SKM-1 treated with dmso at 0.1 percent for 144 hours (cell line): ENCODE measurements at regions not wholly inside any gene's neighbourhood (a gene's known extent, or its start where the extent isn't known, plus 50 kb on each side); places are given as distances from the start of the nearest gene placed in this dataset.
"Not testable (repeated sequence)": the region's sequence is repeated elsewhere in the genome, so short reads cannot be mapped to it uniquely, and the experiment has no call there.

Source experiments
- DNase-seq: peaks from one replicate; lab custom pipeline; 2025; ENCODE audit not compliant: unreplicated experiment; lab: John Stamatoyannopoulos, UW

DNA sequence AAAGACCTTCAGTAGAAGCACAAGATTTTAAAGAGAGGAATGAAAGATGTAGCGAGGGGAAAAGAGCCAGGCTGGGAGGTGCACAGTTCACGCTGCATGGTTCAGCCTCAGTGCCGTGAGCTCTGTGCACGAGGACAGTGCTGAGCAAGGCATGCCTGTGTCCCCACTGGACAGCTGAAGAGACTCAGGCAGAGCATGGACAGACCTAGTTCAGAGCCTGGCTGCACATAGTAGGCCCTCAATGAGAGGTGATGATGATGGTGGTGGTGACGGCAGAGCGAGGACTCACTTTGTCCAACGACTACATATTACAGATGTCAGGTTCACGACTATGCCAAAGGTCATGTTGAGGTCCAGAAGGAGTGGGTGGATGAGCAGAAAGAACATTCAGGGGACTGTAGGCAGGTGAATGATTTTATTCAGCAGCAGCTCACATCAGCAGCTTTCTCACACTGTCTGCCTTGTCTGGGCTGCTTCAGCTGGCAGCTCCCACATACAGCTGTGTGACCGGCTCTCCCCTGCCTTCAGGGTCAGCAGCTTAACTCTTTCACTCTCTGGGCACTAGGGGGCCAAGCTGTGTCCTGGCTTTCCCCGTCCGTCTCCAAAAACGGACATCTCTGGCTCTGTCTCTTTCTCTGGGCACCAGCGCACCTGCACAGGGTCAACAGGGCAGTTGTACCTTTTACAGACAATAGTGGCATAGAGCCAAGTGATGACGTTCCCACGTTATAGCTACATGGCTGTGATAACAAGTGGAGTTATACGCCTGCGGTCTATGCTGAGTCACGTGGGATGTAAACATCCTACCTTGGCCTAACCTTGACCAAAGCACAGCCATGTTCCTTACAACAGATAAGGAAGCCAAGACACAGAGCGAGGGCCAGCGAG, 83.4 kb upstream of the KCNK12 start:
- DNase-seq, result no peak

DNA sequence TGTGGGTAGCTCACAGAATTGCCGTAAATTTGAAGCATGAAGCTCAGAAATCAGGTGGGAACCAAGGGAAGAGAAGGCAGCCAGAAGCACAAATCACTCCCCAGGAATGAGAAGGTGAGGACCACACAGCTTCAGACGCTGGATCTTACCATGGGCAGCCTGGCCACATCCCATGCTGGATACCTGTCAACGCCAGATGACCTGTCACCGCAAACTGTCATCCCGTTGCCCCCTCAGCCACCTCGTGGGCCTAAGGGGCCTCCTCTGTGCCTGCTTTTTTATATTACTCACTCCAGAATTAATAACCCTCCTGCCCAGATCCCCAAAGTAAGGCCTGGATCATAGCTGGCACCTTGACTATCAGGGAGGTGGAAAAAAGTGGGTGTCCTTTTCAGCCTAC, 82.3 kb upstream of the KCNK12 start:
- DNase-seq, result no peak

DNA sequence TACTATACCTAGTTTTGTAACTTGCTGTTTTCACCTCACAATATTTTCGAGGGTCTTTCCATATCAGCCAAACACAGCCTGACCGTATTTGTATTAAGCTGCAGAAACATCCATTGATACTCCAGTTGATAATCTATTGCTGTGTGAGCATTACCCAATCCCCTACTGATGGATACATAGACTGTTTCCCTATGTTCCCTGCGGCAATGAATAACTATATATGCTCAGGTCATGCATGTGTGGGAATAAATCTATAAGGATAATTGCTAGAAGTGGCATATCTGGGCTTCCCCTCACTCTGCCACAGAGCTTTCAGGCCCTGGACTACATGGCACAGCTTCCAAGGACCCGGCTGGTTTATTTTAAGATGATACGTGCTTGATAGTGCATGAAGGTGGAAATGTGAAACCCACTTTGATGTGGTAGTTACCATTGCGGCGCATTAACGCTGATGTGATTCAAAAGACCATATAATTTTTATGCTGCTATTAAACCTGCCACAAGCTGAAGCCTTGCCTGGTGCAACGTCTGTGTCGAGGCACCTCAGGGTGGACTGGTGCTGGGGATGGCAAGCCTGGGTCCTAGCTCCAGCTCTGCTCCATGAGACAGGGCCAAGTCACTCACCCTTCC, 81.4 kb upstream of the KCNK12 start:
- DNase-seq, result no peak

DNA sequence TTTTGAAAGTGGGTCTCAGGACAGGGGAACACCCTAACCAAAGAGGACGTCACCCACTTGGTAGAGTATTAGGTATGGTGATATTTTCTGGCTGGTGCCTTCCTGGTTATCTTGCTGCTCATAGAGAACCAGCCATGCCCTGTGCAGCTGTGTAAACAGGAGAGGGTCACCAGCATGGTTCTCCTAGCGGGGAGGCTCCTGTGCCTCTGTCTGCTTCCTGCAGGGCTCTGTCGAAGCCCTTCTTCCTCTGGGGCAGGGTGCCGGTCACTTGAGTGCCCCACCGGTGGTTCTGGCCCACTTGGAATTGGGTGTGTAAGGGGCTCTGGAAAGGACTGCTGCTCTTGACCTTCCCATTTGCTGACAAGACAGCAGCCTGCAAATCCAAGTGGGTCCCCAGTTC, 80.5 kb upstream of the KCNK12 start:
- DNase-seq, result no peak

DNA sequence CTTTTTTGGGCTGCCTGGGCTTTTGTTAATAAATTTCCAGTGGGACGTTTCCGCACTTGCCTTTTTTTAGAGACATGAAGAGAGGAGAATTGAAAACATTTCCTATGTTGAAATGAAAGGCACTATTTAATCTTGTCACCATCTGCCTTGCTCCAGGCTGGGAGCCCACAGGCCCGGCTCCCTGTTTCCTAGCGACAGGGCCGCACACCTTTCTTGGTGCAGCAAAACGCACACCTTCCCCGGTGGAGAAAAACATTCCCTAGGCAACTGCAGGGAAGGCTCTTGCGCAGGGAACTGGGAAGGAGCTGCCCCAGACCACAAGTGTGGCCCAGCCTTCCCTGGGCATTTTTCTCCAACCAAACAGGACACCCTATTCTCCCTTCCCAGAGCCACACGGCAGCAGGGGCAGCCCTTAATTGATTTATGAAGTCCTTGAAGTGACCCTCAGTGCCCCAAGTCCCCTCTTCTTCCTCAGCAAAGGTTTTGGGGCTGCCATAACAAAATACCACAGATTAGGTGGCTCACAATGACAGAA, 79.3 kb upstream of the KCNK12 start:
- no peak for DNase-seq

DNA sequence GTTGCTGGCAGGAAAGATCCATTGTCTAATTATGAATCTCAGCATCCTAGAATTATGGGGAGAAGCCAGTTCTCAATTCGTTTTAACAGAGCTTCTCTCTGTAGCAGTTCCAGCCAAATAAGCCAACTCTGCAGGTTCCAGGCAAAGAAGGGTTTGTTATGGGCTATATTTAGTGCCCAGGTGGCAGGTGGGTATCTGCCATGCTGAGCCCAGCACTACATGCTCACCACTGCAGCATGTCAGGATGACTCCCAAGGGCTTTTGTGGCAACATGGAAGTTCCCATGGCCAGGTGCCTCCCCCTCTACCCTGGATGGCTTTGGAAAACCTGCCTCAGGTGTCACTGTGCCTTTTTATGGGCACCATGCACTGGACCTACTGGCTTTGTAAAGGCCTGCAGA, 74.5 kb upstream of the KCNK12 start:
- no peak for DNase-seq

DNA sequence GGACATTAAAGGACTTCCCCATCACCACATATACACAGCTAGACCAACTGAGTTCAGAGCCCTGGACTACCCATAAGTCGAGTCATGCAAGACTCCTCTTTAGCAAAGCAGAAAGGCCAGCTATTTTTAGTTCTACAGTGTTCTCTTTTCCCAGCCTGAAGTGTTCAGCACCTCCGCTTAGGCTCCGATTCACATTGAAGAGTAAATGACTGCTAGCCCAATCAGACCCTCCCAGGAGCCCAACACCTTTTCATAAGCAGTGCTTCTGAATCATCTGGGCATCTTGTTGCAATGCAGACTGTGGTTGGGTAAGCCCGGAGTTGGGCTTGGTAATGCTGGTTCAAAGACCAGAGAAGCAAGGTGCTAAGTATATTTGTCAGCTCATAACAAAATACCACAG, 73.6 kb upstream of the KCNK12 start:
- DNase-seq, result no peak

GRCh38 chr2:47641366-47641765, 70.6 kb upstream of the KCNK12 start:
- DNase-seq, result no peak

DNA sequence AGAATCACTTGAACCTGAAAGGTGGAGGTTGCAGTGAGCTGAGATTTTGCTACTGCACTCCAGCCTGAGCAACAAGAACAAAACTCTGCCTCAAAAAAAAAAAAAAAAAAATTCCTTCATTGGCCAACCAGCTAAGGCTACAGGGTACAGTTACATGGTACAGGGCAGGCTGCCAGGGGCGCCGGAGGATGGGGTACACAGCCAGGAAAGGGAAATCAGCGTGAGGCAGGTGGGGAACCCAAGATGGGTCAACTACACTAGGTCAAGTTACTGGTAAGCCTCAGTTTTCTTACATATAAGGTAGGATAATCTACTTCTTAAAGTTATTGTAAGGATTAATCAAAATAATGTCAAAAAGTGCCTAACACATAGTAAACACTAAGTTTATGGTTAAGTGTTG, 69.6 kb upstream of the KCNK12 start:
- DNase-seq, result no peak

DNA sequence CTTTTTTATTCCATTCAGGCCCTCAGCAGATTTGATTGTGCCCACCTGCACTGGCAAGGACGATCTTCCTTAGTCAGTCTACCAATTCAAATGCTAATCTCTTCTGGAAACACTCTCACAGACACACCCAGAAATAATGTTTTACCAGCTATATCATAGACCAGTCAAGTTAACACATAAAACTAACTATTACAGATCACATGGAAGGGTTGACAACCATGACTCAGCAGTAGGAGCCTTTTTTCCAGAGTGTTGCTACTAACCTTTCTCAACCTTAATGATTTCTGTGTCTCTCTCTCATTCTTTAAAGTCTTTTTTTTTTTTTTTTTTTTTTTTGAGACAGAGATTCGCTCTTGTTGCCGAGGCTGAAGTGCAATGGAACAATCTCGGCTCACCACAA, 68.7 kb upstream of the KCNK12 start:
- DNase-seq, result no peak

GRCh38 chr2:47638430-47638829, 67.6 kb upstream of the KCNK12 start:
- no peak for DNase-seq

- DNase-seq, result no peak
Measured at GRCh38 chr2:47636596-47637264, 65.9 kb upstream of the KCNK12 start.

- no peak for DNase-seq
Measured at GRCh38 chr2:47636176-47636575, 65.4 kb upstream of the KCNK12 start.

GRCh38 chr2:47632754-47633153, 62.0 kb upstream of the KCNK12 start:
- DNase-seq, result no peak

DNA sequence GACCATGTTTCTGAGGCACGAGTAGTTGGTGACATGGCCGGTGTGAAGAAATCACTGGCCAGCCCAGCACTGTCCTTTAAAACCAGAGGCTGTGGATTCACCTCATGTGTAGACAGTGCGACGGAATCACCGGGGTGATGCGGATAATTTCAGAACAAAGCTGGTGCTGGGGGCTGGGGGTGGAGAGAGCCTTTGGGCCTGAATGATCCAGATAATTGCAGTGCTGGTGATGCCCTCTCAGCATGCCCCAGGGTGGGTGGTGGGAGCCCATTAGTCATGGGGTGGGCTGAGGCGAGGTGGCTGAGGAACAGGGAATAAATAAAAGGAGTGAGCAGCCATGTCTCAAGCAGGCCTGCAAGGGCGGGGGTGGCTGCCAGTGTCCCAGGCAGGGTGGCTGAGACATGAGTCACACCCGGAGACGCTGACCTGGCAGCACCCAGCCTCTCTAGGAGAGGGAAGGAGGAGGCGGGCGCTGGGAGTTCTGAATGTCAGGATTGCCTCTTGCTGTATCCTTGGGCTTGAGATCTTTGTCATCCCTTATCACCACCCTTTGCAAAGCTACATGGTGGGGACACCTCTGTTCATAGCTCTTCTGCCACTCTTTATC, 61.1 kb upstream of the KCNK12 start:
- no peak for DNase-seq

DNA sequence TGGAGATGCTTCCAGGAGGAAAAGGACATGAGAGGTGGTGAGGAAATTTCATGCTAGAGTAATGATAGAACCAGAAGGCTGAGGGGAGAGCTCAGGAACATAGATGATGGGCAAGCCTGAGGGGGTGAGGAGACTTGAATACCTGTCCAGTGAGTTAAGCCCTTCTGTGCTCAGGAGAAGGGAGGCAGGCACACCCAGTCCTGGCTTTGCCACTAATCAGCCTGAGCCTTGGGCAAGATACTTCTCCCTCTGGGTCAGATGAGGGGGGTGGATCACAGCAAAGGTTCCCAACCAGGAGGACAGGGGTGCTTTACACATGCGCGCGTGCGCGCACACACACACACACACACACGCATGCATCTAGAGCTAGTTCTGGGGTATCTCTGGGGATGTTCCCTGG, 60.5 kb upstream of the KCNK12 start:
- no peak for DNase-seq

- no peak for DNase-seq
Measured at GRCh38 chr2:47629501-47630460, 59.0 kb upstream of the KCNK12 start.

DNA sequence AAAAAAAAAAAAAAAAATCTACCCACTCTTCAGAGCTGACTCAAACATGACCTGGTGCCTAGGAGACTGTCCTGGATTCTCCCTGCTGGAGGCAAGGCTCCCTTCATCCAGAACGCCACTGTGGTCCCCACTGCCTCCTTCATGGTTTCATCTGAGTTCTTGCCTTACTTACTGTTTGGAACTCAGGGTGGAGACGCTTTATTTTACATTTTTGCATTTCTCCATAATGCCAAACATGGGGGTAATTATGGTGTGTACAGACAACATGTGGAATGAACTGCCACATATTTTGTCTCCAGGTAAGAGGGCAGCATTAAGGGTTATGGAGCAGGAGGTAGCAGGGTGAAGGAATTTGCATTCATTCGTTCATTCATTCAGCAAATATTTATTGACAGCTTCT, 58.1 kb upstream of the KCNK12 start:
- DNase-seq, result no peak

DNA sequence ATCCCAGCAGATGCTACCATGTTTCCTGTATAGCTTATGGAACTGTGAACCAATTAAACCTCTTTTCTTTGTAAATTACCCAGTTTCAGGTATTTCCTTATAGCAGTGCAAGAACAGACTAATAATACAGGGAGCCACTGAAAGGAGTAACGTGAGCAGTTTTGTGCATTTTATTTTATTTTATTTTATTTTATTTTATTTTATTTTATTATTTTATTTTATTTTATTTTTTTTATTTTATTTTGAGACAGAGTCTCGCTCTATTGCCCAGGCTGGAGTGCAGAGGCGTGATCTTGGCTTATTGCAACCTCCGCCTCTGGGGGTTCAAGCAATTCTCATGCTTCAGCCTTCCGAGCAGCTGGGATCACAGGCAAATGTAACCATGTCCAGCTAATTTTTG, 55.9 kb upstream of the KCNK12 start:
- DNase-seq, result no peak

GRCh38 chr2:47623140-47623539, 52.4 kb upstream of the KCNK12 start:
- not testable (repeated sequence) for DNase-seq
